Neural cell (in vitro differentiated cells): ENCODE measurements at regions not wholly inside any gene's neighbourhood (a gene's known extent, or its start where the extent isn't known, plus 50 kb on each side); places are given as distances from the start of the nearest gene placed in this dataset.

Source experiments
- H2AFZ ChIP-seq: fragments of 200-600, 300-800 bp; sonication (generic), shearing (Covaris generic); 2 replicates; pipeline ENCODE4 v1.6.0; 2014; ENCODE audit warnings: low read depth, mild to moderate bottlenecking, antibody characterized with exemption, low read length, moderate library complexity
- H3F3A ChIP-seq: fragments of 200-600 bp; shearing (Covaris generic); 2 replicates; pipeline ENCODE4 v1.6.1; 2016; ENCODE audit warnings: mild to moderate bottlenecking, moderate library complexity, mixed read lengths, antibody characterized with exemption, low read length; ENCODE audit not compliant: insufficient read depth, poor library complexity, severe bottlenecking
- H3K27ac ChIP-seq: fragments of 200-600, 300-800 bp; sonication (generic), shearing (Covaris generic); 2 replicates; pipeline ENCODE4 v1.5.1; 2014; ENCODE audit warnings: mild to moderate bottlenecking, low read length, moderate library complexity
- H3K27me3 ChIP-seq: fragments of 300-800, 200-600 bp; sonication (generic), shearing (Covaris generic); 2 replicates; pipeline ENCODE4 v1.6.0; 2014; ENCODE audit warnings: mild to moderate bottlenecking, low read depth, low read length, moderate library complexity; ENCODE audit not compliant: insufficient read depth
- H3K36me3 ChIP-seq: fragments of 300-800, 200-600 bp; sonication (generic), shearing (Covaris generic); 2 replicates; pipeline ENCODE4 v1.5.1; 2014; ENCODE audit warnings: mild to moderate bottlenecking, antibody characterized with exemption, low read length, moderate library complexity; ENCODE audit not compliant: insufficient read depth
- H3K4me2 ChIP-seq: fragments of 300-800, 200-600 bp; sonication (generic), shearing (Covaris generic); 2 replicates; pipeline ENCODE4 v1.6.0; 2014; ENCODE audit warnings: mild to moderate bottlenecking, low read length
- H3K4me3 ChIP-seq: fragments of 300-800, 200-600 bp; sonication (generic), shearing (Covaris generic); 2 replicates; pipeline ENCODE4 v1.5.1; 2014; ENCODE audit warnings: mild to moderate bottlenecking, low read length, moderate library complexity
- H3K79me2 ChIP-seq: fragments of 200-600 bp; shearing (Covaris generic); replicated peaks from 2 replicates; pipeline ENCODE4 v1.6.0; 2014; ENCODE audit warnings: mild to moderate bottlenecking, low read length, moderate library complexity; ENCODE audit not compliant: insufficient read depth
- H3K9ac ChIP-seq: fragments of 300-800, 200-600 bp; sonication (generic), shearing (Covaris generic); 2 replicates; pipeline ENCODE4 v1.6.1; 2016; ENCODE audit warnings: mild to moderate bottlenecking, low read length, mixed read lengths
- H3K9me2 ChIP-seq: fragments of 200-600 bp; shearing (Covaris generic); 2 replicates; pipeline ENCODE4 v1.6.1; 2016; ENCODE audit warnings: mild to moderate bottlenecking, low read length, mixed read lengths; ENCODE audit not compliant: insufficient read depth
- H3K9me3 ChIP-seq: fragments of 200-600, 300-800 bp; sonication (generic), shearing (Covaris generic); 2 replicates; pipeline ENCODE4 v1.6.1; 2016; ENCODE audit warnings: mild to moderate bottlenecking, mixed run types, low read length, moderate library complexity, mixed read lengths
- H4K20me1 ChIP-seq: fragments of 200-600 bp; shearing (Covaris generic); 2 replicates; pipeline ENCODE4 v1.6.1; 2016; ENCODE audit warnings: mild to moderate bottlenecking, mixed run types; ENCODE audit not compliant: insufficient read depth
- CTCF ChIP-seq: fragments of 450-650 bp; IDR thresholded peaks from 2 replicates; pipeline ENCODE4 v1.5.1; 2014; ENCODE audit warnings: antibody characterized with exemption, mild to moderate bottlenecking, moderate library complexity; ENCODE audit not compliant: poor library complexity, severe bottlenecking
- EP300 ChIP-seq: fragments of 450-650 bp; conservative IDR thresholded peaks from 2 replicates; pipeline ENCODE4 v1.6.1; 2014; ENCODE audit warnings: antibody characterized with exemption, mild to moderate bottlenecking, moderate library complexity; ENCODE audit not compliant: poor library complexity, severe bottlenecking
- EZH2 ChIP-seq: fragments of 200-600, 300-800 bp; shearing (Covaris generic), sonication (generic); IDR thresholded peaks from 2 replicates; pipeline ENCODE4 v1.6.1; 2014; ENCODE audit warnings: antibody characterized with exemption, low read length, borderline replicate concordance, mild to moderate bottlenecking; ENCODE audit not compliant: insufficient read depth, poor library complexity, severe bottlenecking
- MXI1 ChIP-seq: fragments of 450-650 bp; conservative IDR thresholded peaks from 2 replicates; pipeline ENCODE4 v1.6.1; 2014; ENCODE audit warnings: antibody characterized with exemption, mild to moderate bottlenecking; ENCODE audit not compliant: poor library complexity, severe bottlenecking
- POLR2AphosphoS5 ChIP-seq: IDR thresholded peaks from 2 replicates; pipeline ENCODE4 v1.6.1; 2012
- RAD21 ChIP-seq: fragments of 450-650 bp; conservative IDR thresholded peaks from 2 replicates; pipeline ENCODE4 v1.6.1; 2014; ENCODE audit warnings: antibody characterized with exemption, mild to moderate bottlenecking, moderate library complexity
- SMC3 ChIP-seq: fragments of 450-650 bp; conservative IDR thresholded peaks from 2 replicates; pipeline ENCODE4 v1.6.1; 2014; ENCODE audit warnings: antibody characterized with exemption, mild to moderate bottlenecking, moderate library complexity; ENCODE audit not compliant: poor library complexity
- TAF1 ChIP-seq: IDR thresholded peaks from 2 replicates; pipeline ENCODE4 v1.6.1; 2012; ENCODE audit warnings: low read depth
- TF ChIP-seq, protein P1 (sequence below): IDR thresholded peaks from 2 replicates; pipeline ENCODE4 v1.6.1; 2012; ENCODE audit warnings: borderline replicate concordance

- no peak overlapping the region for H3K27ac ChIP-seq
- H3K79me2 ChIP-seq = no peaks in the 10 kb centered on the region
- no peaks in the 10 kb centered on the region for H3K9me3 ChIP-seq
- no peak overlapping the region for H3K4me2 ChIP-seq
- H3K9me2 ChIP-seq = no peaks in the 10 kb centered on the region
- no peaks in the 10 kb centered on the region for H4K20me1 ChIP-seq
- no peak overlapping the region for H2AFZ ChIP-seq
- H3F3A ChIP-seq = no peaks in the 10 kb centered on the region
- no peak overlapping the region for H3K9ac ChIP-seq
- no peaks in the 10 kb centered on the region for H3K27me3 ChIP-seq
- no peak overlapping the region for H3K4me3 ChIP-seq
- TF ChIP-seq POLR2AphosphoS5 (no peak), EP300 (no peak), TAF1 (no peak), EZH2 (no peak), MXI1 (no peak), CTCF (no peak), RAD21 (no peak), SMC3 (no peak)
- TF ChIP-seq, protein P1, sequence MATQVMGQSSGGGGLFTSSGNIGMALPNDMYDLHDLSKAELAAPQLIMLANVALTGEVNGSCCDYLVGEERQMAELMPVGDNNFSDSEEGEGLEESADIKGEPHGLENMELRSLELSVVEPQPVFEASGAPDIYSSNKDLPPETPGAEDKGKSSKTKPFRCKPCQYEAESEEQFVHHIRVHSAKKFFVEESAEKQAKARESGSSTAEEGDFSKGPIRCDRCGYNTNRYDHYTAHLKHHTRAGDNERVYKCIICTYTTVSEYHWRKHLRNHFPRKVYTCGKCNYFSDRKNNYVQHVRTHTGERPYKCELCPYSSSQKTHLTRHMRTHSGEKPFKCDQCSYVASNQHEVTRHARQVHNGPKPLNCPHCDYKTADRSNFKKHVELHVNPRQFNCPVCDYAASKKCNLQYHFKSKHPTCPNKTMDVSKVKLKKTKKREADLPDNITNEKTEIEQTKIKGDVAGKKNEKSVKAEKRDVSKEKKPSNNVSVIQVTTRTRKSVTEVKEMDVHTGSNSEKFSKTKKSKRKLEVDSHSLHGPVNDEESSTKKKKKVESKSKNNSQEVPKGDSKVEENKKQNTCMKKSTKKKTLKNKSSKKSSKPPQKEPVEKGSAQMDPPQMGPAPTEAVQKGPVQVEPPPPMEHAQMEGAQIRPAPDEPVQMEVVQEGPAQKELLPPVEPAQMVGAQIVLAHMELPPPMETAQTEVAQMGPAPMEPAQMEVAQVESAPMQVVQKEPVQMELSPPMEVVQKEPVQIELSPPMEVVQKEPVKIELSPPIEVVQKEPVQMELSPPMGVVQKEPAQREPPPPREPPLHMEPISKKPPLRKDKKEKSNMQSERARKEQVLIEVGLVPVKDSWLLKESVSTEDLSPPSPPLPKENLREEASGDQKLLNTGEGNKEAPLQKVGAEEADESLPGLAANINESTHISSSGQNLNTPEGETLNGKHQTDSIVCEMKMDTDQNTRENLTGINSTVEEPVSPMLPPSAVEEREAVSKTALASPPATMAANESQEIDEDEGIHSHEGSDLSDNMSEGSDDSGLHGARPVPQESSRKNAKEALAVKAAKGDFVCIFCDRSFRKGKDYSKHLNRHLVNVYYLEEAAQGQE = no peak
- no peaks in the 10 kb centered on the region for H3K36me3 ChIP-seq
Observed at GRCh38 chr20:51118216-51118615, 95.3 kb upstream of the KCNG1 start.

DNA sequence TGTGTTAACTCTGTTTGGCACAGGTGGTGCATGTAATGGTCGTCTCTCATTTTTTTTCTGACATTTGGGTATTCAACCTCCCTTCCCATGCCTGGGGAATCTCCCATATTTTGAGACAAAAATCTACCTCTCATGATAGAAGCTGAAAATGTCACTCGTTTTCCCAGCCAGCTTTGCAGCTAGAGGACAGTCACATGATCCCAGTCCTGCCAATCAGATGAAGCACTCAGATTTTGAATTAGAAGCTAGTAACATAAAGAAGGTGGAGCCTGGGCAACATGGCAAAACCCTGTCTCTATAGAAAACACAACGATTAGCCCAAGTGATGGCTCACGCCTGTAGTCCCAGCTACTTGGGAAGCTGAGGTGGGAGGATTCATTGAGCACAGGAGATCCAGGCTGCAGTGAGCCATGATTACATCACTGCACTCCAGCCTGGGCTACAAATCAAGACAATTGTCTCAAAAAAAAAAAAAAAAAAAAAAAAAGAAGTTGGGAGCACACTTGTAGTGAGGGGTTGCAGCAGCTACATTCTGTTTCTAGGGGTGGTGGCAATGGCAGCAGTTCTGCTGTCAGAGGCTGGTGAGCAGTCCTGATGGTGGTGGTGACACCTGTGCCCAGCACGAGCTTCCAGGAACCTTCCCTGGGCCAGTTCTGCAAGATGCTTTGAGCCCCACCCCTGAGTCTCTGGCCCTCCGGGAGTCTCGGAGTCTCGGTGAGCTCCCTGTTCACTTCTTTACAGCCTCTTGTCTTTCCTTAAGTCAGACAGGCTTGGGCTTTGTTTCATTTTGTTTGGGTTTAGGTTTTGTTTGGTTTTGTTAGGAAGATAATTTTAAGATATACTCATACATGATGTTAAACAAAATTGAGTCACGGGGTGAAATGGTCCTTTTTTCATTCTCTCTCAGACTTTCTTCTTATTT lies 94.1 kb upstream of the KCNG1 start:
- Histone ChIP-seq H3F3A (no peaks in the 10 kb centered on the region), H3K9me2 (no peaks in the 10 kb centered on the region), H3K79me2 (no peaks in the 10 kb centered on the region), H3K4me2 (no peak overlapping the region), H3K9me3 (no peaks in the 10 kb centered on the region), H2AFZ (no peak overlapping the region), H4K20me1 (no peaks in the 10 kb centered on the region), H3K9ac (no peak overlapping the region), H3K36me3 (no peaks in the 10 kb centered on the region), H3K4me3 (no peak overlapping the region), H3K27ac (no peak overlapping the region), H3K27me3 (no peaks in the 10 kb centered on the region)
- TF ChIP-seq CTCF (no peak), SMC3 (no peak), EZH2 (no peak), EP300 (no peak), MXI1 (no peak), TAF1 (no peak), RAD21 (no peak), POLR2AphosphoS5 (no peak)
- TF ChIP-seq, protein P1 = no peak
